ENCODE measurements at regions not wholly inside any gene's neighbourhood (a gene's known extent, or its start where the extent isn't known, plus 50 kb on each side); places are given as distances from the start of the nearest gene placed in this dataset.

- Histone ChIP-seq H3K4me2 (ENCODE audit: low read length) (no peak overlapping the region), H2AFZ (ENCODE audit: insufficient read depth, low read length, poor library complexity) (no peak overlapping the region), H3K4me1 (ENCODE audit: control insufficient read depth in 1 of 2, insufficient read depth in 2 of 2, low read length in 2 of 2) (no peaks in the 10 kb centered on the region), H3K14ac (ENCODE audit: low read length) (no peak overlapping the region), H3K27me3 (ENCODE audit: insufficient read depth, low read length) (no peaks in the 10 kb centered on the region), H2BK12ac (ENCODE audit: low read length) (no peak overlapping the region), H3K36me3 (ENCODE audit: control insufficient read depth in 1 of 2, insufficient read depth in 2 of 2, low read length in 2 of 2) (no peaks in the 10 kb centered on the region), H3K79me1 (ENCODE audit: low read length) (no peaks in the 10 kb centered on the region), H3K18ac (ENCODE audit: low read length) (no peak overlapping the region), H2BK120ac (ENCODE audit: insufficient read depth, low read length, poor library complexity) (no peak overlapping the region), H3K4ac (ENCODE audit: low read depth, low read length) (no peak overlapping the region), H4K8ac (ENCODE audit: low read depth, low read length) (no peak overlapping the region), H2AK5ac (ENCODE audit: low read length) (no peak overlapping the region), H3K27ac (ENCODE audit: low read depth, low read length) (no peak overlapping the region), H3K23ac (ENCODE audit: low read length) (no peak overlapping the region), H3K79me2 (ENCODE audit: control insufficient read depth, insufficient read depth, low read length, poor library complexity) (no peaks in the 10 kb centered on the region), H3K9ac (ENCODE audit: low read length) (no peak overlapping the region), H4K91ac (ENCODE audit: low read depth, low read length) (no peak overlapping the region), H2BK5ac (ENCODE audit: low read depth, low read length, poor library complexity) (no peak overlapping the region), H4K12ac (ENCODE audit: low read depth, low read length) (no peak overlapping the region), H3K4me3 (ENCODE audit: low read depth, low read length) (no peak overlapping the region), H3K9me3 (ENCODE audit: insufficient read depth, low read depth, low read length) (no peaks in the 10 kb centered on the region)
- no peak for DNase-seq
- WGBS (ENCODE audit: extremely low coverage, insufficient coverage, insufficient read length), result no CpG with 5 or more reads among the region's 2 CpGs
These were observed 381.9 kb upstream of the EPHA7 start for GRCh38 chr6:93801101-93801847.

DNA sequence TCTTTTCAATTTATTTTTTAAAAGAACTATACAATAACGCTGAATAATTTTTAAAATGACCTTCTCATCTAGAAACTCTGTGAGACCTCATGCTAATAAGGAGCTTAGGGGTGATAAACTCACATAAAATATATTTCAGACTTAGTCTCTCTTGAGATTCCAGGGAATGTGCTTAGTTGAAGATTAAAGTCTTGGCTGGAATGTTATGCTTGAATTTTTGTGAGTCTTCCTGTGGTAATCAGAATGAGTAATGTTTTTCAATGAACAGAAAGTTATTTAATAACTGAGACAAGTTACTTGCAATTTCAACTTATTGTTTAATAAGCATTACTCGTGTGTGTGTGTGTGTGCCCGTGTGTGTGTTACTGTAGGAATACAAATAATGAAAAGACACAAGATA lies 379.9 kb upstream of the EPHA7 start:
- WGBS (ENCODE audit: extremely low coverage, insufficient coverage, insufficient read length), result no CpG with 5 or more reads among the region's 3 CpGs
- Histone ChIP-seq H4K91ac (ENCODE audit: low read depth, low read length) (no peak overlapping the region), H2AK5ac (ENCODE audit: low read length) (no peak overlapping the region), H3K4me2 (ENCODE audit: low read length) (no peak overlapping the region), H3K79me1 (ENCODE audit: low read length) (no peaks in the 10 kb centered on the region), H4K8ac (ENCODE audit: low read depth, low read length) (no peak overlapping the region), H3K4me3 (ENCODE audit: low read depth, low read length) (no peak overlapping the region), H3K23ac (ENCODE audit: low read length) (no peak overlapping the region), H3K9me3 (ENCODE audit: insufficient read depth, low read depth, low read length) (no peaks in the 10 kb centered on the region), H3K36me3 (ENCODE audit: control insufficient read depth in 1 of 2, insufficient read depth in 2 of 2, low read length in 2 of 2) (no peaks in the 10 kb centered on the region), H2AFZ (ENCODE audit: insufficient read depth, low read length, poor library complexity) (no peak overlapping the region), H3K27ac (ENCODE audit: low read depth, low read length) (no peak overlapping the region), H3K4ac (ENCODE audit: low read depth, low read length) (no peak overlapping the region), H3K27me3 (ENCODE audit: insufficient read depth, low read length) (no peaks in the 10 kb centered on the region), H2BK120ac (ENCODE audit: insufficient read depth, low read length, poor library complexity) (no peak overlapping the region), H2BK12ac (ENCODE audit: low read length) (no peak overlapping the region), H3K9ac (ENCODE audit: low read length) (no peak overlapping the region), H3K79me2 (ENCODE audit: control insufficient read depth, insufficient read depth, low read length, poor library complexity) (no peaks in the 10 kb centered on the region), H2BK5ac (ENCODE audit: low read depth, low read length, poor library complexity) (no peak overlapping the region), H3K14ac (ENCODE audit: low read length) (no peak overlapping the region), H3K18ac (ENCODE audit: low read length) (no peak overlapping the region), H3K4me1 (ENCODE audit: control insufficient read depth in 1 of 2, insufficient read depth in 2 of 2, low read length in 2 of 2) (no peaks in the 10 kb centered on the region), H4K12ac (ENCODE audit: low read depth, low read length) (no peak overlapping the region)
- no peak for DNase-seq

GRCh38 chr6:93794166-93794565 lies 374.8 kb upstream of the EPHA7 start:
- H3K4me1 ChIP-seq (ENCODE audit: control insufficient read depth in 1 of 2, insufficient read depth in 2 of 2, low read length in 2 of 2), result no peaks in the 10 kb centered on the region
- no peak overlapping the region for H3K4me2 ChIP-seq (ENCODE audit: low read length)
- H3K79me1 ChIP-seq (ENCODE audit: low read length), result no peaks in the 10 kb centered on the region
- no peak overlapping the region for H3K9ac ChIP-seq (ENCODE audit: low read length)
- no peaks in the 10 kb centered on the region for H3K36me3 ChIP-seq (ENCODE audit: control insufficient read depth in 1 of 2, insufficient read depth in 2 of 2, low read length in 2 of 2)
- no peaks in the 10 kb centered on the region for H3K27me3 ChIP-seq (ENCODE audit: insufficient read depth, low read length)
- no peak overlapping the region for H3K27ac ChIP-seq (ENCODE audit: low read depth, low read length)
- H3K79me2 ChIP-seq (ENCODE audit: control insufficient read depth, insufficient read depth, low read length, poor library complexity), result no peaks in the 10 kb centered on the region
- H3K9me3 ChIP-seq (ENCODE audit: insufficient read depth, low read depth, low read length), result no peaks in the 10 kb centered on the region
- H3K4me3 ChIP-seq (ENCODE audit: low read depth, low read length), result no peak overlapping the region
- H3K23ac ChIP-seq (ENCODE audit: low read length), result no peak overlapping the region
- H3K4ac ChIP-seq (ENCODE audit: low read depth, low read length), result no peak overlapping the region
- H2BK120ac ChIP-seq (ENCODE audit: insufficient read depth, low read length, poor library complexity), result no peak overlapping the region
- no peak overlapping the region for H4K12ac ChIP-seq (ENCODE audit: low read depth, low read length)
- no peak for DNase-seq
- no peak overlapping the region for H2BK5ac ChIP-seq (ENCODE audit: low read depth, low read length, poor library complexity)
- no peak overlapping the region for H2AK5ac ChIP-seq (ENCODE audit: low read length)
- no peak overlapping the region for H2AFZ ChIP-seq (ENCODE audit: insufficient read depth, low read length, poor library complexity)
- H4K8ac ChIP-seq (ENCODE audit: low read depth, low read length), result no peak overlapping the region
- H4K91ac ChIP-seq (ENCODE audit: low read depth, low read length), result no peak overlapping the region
- H2BK12ac ChIP-seq (ENCODE audit: low read length), result no peak overlapping the region
- H3K14ac ChIP-seq (ENCODE audit: low read length), result no peak overlapping the region
- H3K18ac ChIP-seq (ENCODE audit: low read length), result no peak overlapping the region

DNA sequence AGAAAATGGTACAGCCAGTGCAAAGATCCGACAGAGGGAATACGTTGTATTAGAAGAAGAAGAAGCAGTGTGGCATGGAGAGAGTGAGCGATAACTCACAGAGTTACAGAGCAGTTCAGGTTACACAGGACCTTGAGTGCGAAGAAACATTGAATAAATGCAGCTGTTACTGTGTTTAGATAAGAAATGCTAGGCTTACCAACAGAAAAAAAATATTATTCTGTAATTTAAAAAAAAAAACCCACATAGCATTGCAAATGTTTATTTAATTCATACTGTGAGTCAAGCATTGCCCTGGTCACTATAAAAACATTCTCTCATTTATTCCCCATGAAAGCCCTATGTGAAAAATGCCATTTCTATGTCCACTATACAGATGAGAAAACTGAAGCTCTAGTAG lies 373.4 kb upstream of the EPHA7 start:
- Histone ChIP-seq H2AK5ac (ENCODE audit: low read length) (no peak overlapping the region), H3K4me1 (ENCODE audit: control insufficient read depth in 1 of 2, insufficient read depth in 2 of 2, low read length in 2 of 2) (no peaks in the 10 kb centered on the region), H3K4me3 (ENCODE audit: low read depth, low read length) (no peak overlapping the region), H2BK5ac (ENCODE audit: low read depth, low read length, poor library complexity) (no peak overlapping the region), H3K18ac (ENCODE audit: low read length) (no peak overlapping the region), H3K79me1 (ENCODE audit: low read length) (no peaks in the 10 kb centered on the region), H3K23ac (ENCODE audit: low read length) (no peak overlapping the region), H3K14ac (ENCODE audit: low read length) (no peak overlapping the region), H3K27ac (ENCODE audit: low read depth, low read length) (no peak overlapping the region), H3K36me3 (ENCODE audit: control insufficient read depth in 1 of 2, insufficient read depth in 2 of 2, low read length in 2 of 2) (no peaks in the 10 kb centered on the region), H3K9me3 (ENCODE audit: insufficient read depth, low read depth, low read length) (no peaks in the 10 kb centered on the region), H4K91ac (ENCODE audit: low read depth, low read length) (no peak overlapping the region), H3K27me3 (ENCODE audit: insufficient read depth, low read length) (no peaks in the 10 kb centered on the region), H4K12ac (ENCODE audit: low read depth, low read length) (no peak overlapping the region), H2AFZ (ENCODE audit: insufficient read depth, low read length, poor library complexity) (no peak overlapping the region), H3K4ac (ENCODE audit: low read depth, low read length) (no peak overlapping the region), H3K4me2 (ENCODE audit: low read length) (no peak overlapping the region), H2BK12ac (ENCODE audit: low read length) (no peak overlapping the region), H3K9ac (ENCODE audit: low read length) (no peak overlapping the region), H3K79me2 (ENCODE audit: control insufficient read depth, insufficient read depth, low read length, poor library complexity) (no peaks in the 10 kb centered on the region), H2BK120ac (ENCODE audit: insufficient read depth, low read length, poor library complexity) (no peak overlapping the region), H4K8ac (ENCODE audit: low read depth, low read length) (no peak overlapping the region)
- no peak for DNase-seq
- no CpG with 5 or more reads among the region's 4 CpGs for WGBS (ENCODE audit: extremely low coverage, insufficient coverage, insufficient read length)

Measured in trophoblast cell (in vitro differentiated cells and primary cell).